NCI-H774 (cell line): ENCODE measurements at regions not wholly inside any gene's neighbourhood (a gene's known extent, or its start where the extent isn't known, plus 50 kb on each side); places are given as distances from the start of the nearest gene placed in this dataset.

Experiments used
- DNase-seq: peaks from one replicate; lab custom pipeline; 2025; lab: John Stamatoyannopoulos, UW

- DNase-seq: no peak
Measured at GRCh38 chr6:77979204-77979603, 326.4 kb downstream of the MEI4 start.

GRCh38 chr6:77986380-77987034 is 333.7 kb downstream of the MEI4 start:
- DNase-seq: no peak

GRCh38 chr6:77987035-77987384 is 334.2 kb downstream of the MEI4 start:
- no peak for DNase-seq

- no peak for DNase-seq
Measured at GRCh38 chr6:78010130-78010529, 357.3 kb downstream of the MEI4 start.

GRCh38 chr6:78020586-78020985 is 367.7 kb downstream of the MEI4 start:
- DNase-seq: no peak

GRCh38 chr6:78025502-78025901 is 372.7 kb downstream of the MEI4 start:
- DNase-seq: no peak

- DNase-seq: no peak
Measured at GRCh38 chr6:78031228-78031627, 378.4 kb downstream of the MEI4 start.

GRCh38 chr6:78059171-78059570 is 406.3 kb downstream of the MEI4 start:
- DNase-seq: no peak

- DNase-seq: no peak
Measured at GRCh38 chr6:78062993-78063392, 410.2 kb downstream of the MEI4 start.

GRCh38 chr6:78076371-78076770 is 423.5 kb downstream of the MEI4 start:
- no peak for DNase-seq

- no peak for DNase-seq
Measured at GRCh38 chr6:78089531-78089930, 436.7 kb downstream of the MEI4 start.

GRCh38 chr6:78093906-78094305 is 441.1 kb downstream of the MEI4 start:
- DNase-seq: no peak

GRCh38 chr6:78101387-78101786 is 448.5 kb downstream of the MEI4 start:
- no peak for DNase-seq

- no peak for DNase-seq
Measured at GRCh38 chr6:78110641-78111040, 457.8 kb downstream of the MEI4 start.

GRCh38 chr6:78117966-78118365 is 465.1 kb downstream of the MEI4 start:
- DNase-seq: no peak

- no peak for DNase-seq
Measured at GRCh38 chr6:78131521-78131920, 478.7 kb downstream of the MEI4 start.

- no peak for DNase-seq
Measured at GRCh38 chr6:78132671-78133410, 480.0 kb downstream of the MEI4 start.

- no peak for DNase-seq
Measured at GRCh38 chr6:78150425-78150824, 497.6 kb downstream of the MEI4 start.

- no peak for DNase-seq
Measured at GRCh38 chr6:78153976-78154375, 501.1 kb downstream of the MEI4 start.

- DNase-seq: no peak
Measured at GRCh38 chr6:78157606-78158005, 504.8 kb downstream of the MEI4 start.

GRCh38 chr6:78188891-78189290 is 536.1 kb downstream of the MEI4 start:
- DNase-seq: no peak

GRCh38 chr6:78192057-78192456 is 539.2 kb downstream of the MEI4 start:
- DNase-seq: no peak

- no peak for DNase-seq
Measured at GRCh38 chr6:78199044-78199443, 546.2 kb downstream of the MEI4 start.

- no peak for DNase-seq
Measured at GRCh38 chr6:78222226-78222625, 569.4 kb downstream of the MEI4 start.
